H1 (cell line): ENCODE measurements at regions not wholly inside any gene's neighbourhood (a gene's known extent, or its start where the extent isn't known, plus 50 kb on each side); places are given as distances from the start of the nearest gene placed in this dataset.

Source experiments
- ASH2L ChIP-seq: fragments of 200-600, 300-600 bp; sonication (generic); IDR thresholded peaks from one replicate; pipeline ENCODE4 v1.7.1; 2017; ENCODE audit warnings: low read length
- CHD7 ChIP-seq: fragments of 300-600 bp; sonication (generic); IDR thresholded peaks from 2 replicates; pipeline ENCODE4 v1.7.1; 2012; ENCODE audit warnings: low read length, moderate library complexity, mild to moderate bottlenecking, inconsistent platforms; ENCODE audit not compliant: insufficient replicate concordance
- CTBP2 ChIP-seq: IDR thresholded peaks from 2 replicates; pipeline ENCODE4 v1.7.0; 2011; ENCODE audit warnings: borderline replicate concordance, mild to moderate bottlenecking, moderate library complexity, mixed read lengths, low read length; ENCODE audit not compliant: insufficient read depth, insufficient read length
- FOSL1 ChIP-seq: IDR thresholded peaks from 2 replicates; pipeline ENCODE4 v1.6.1; 2011; ENCODE audit warnings: mild to moderate bottlenecking, low read depth, low read length, moderate library complexity; ENCODE audit not compliant: insufficient read depth
- HDAC2 ChIP-seq, 2 experiments: fragments of 300-600 bp in 1 of 2; sonication (generic) in 1 of 2; IDR thresholded peaks; 2 replicates each; pipeline ENCODE4 v1.6.1; 2011 to 2012; ENCODE audit warnings: low read depth in 2 of 2, low read length in 2 of 2, mild to moderate bottlenecking in 2 of 2, moderate library complexity in 2 of 2, borderline replicate concordance in 1 of 2, inconsistent platforms in 1 of 2
- KDM4A ChIP-seq: IDR thresholded peaks from one replicate; pipeline ENCODE4 v1.7.1; 2012; ENCODE audit warnings: low read depth, mild to moderate bottlenecking, moderate library complexity, low read length, inconsistent platforms; ENCODE audit not compliant: severe bottlenecking
- MAFK ChIP-seq: IDR thresholded peaks from 2 replicates; pipeline ENCODE4 v1.6.1; 2012; ENCODE audit warnings: low read depth, mild to moderate bottlenecking, improper control_type of control experiment, low read length
- POLR2A ChIP-seq, 2 experiments: IDR thresholded peaks; 1 replicate in 1 of 2; 2 replicates in 1 of 2; pipeline ENCODE4 v1.6.1; 2011; ENCODE audit warnings: low read depth in 2 of 2, low read length in 2 of 2, mild to moderate bottlenecking in 2 of 2; ENCODE audit errors: control extremely low read depth in 1 of 2
- SP1 ChIP-seq: IDR thresholded peaks from 2 replicates; pipeline ENCODE4 v1.6.1; 2011; ENCODE audit warnings: low read depth, low read length
- SP4 ChIP-seq: IDR thresholded peaks from 2 replicates; pipeline ENCODE4 v1.6.1; 2012; ENCODE audit warnings: low read length, inconsistent platforms

- TF ChIP-seq CHD7: no peak
- TF ChIP-seq SP4: no peak
- TF ChIP-seq KDM4A: no peak
- TF ChIP-seq FOSL1: no peak
- TF ChIP-seq POLR2A (IDR thresholded peaks at IDR 0.05; ENCODE audit: control extremely low read depth in 1 of 2, low read depth in 2 of 2, low read length in 2 of 2): no peak
- no peak for TF ChIP-seq CTBP2
- TF ChIP-seq MAFK: no peak
- no peak for TF ChIP-seq HDAC2 (IDR thresholded peaks at IDR 0.05; ENCODE audit: borderline replicate concordance in 1 of 2, low read depth in 2 of 2, low read length in 2 of 2)
- TF ChIP-seq SP1: no peak
- no peak for TF ChIP-seq ASH2L
Measured at GRCh38 chr10:78363190-78363589, 329.5 kb downstream of the RPS24 start (continued).
